Pancreas (tissue), 10 donors: ENCODE measurements at regions not wholly inside any gene's neighbourhood (a gene's known extent, or its start where the extent isn't known, plus 50 kb on each side); places are given as distances from the start of the nearest gene placed in this dataset.
"Not testable (repeated sequence)": the region's sequence is repeated elsewhere in the genome, so short reads cannot be mapped to it uniquely, and the experiment has no call there.

Source experiments
- ATAC-seq, 4 donors: fragments of 200-7000 bp; cut with Tn5 transposase; one replicate each; pipeline versions ENCODE4 v1.8.0 to v1.9.1; 2020; ENCODE audit warnings: mild to moderate bottlenecking in 4 of 4, moderate library complexity in 4 of 4
- DNase-seq, 6 donors: peaks; one replicate each; pipeline ENCODE4 v3.0.0-alpha.2; 2020
- FAIRE-seq: peaks from 2 replicates; lab custom pipeline; 2012; peaks lifted over from hg19 to GRCh38; lab: Jason Lieb, UNC
- H3K27ac ChIP-seq, 4 donors: fragments of 200-600 bp; sonication (generic); 1 replicate in 3 of 4; 2 replicates in 1 of 4; pipeline versions ENCODE4 v1.5.0 to v1.8.0; 2020
- H3K27me3 ChIP-seq, 4 donors: fragments of 200-600 bp; one replicate each; pipeline ENCODE4 v1.8.0; 2021
- H3K36me3 ChIP-seq, 3 donors: fragments of 200-600 bp; sonication (generic) in 1 of 3; one replicate each; pipeline versions ENCODE4 v1.5.0 to v1.8.0; 2020 to 2021
- H3K4me1 ChIP-seq, 3 donors: fragments of 200-600 bp; one replicate each; pipeline ENCODE4 v1.8.0; 2021
- H3K4me3 ChIP-seq, 4 donors: fragments of 200-600 bp; sonication (generic) in 2 of 4; one replicate each; pipeline versions ENCODE4 v1.5.0 to v1.8.0; 2020 to 2021
- H3K9me3 ChIP-seq, 4 donors: fragments of 200-600 bp; one replicate each; pipeline ENCODE4 v1.8.0; 2021
- WGBS, 2 donors: extraction: QIAGEN DNeasy Blood & Tissue Kit; methylation state at CpG; one replicate each; pipeline ENCODE4 v1.1.7; 2013; 5-methylcytosine and 5-hydroxymethylcytosine counted together
- intact Hi-C, 3 donors: fragments of 100-400 bp; cut with DNase I; formaldehyde crosslinking; loops; one replicate each; pipeline versions ENCODE4 v1.11.1 to v1.14.2; 2022
- TF ChIP-seq, protein P1 (sequence below), 4 donors: fragments of 200-600 bp; sonication (generic) in 3 of 4; IDR thresholded peaks; one replicate each; pipeline versions ENCODE4 v1.5.0 to v1.8.0; 2021; ENCODE audit warnings: antibody characterized with exemption in 4 of 4
- donor health status: healthy with polysubstance abuse.
- donor health status: DM: no; HTN: no; CAD: no; lungs with moderate emphysema.
- donor health status: DM: no; HTN: no; CAD: no.
- donor health status: control.
- donor health status: control.
- donor health status: Bipolar disorder and iron deficiency.
- donor health status: DM: yes; HTN: yes; CAD: no.
- donor health status: DM: no; HTN: no; CAD: no.
- donor health status: DM: no; HTN: no; CAD: no.
- donor health status: DM: yes; HTN: yes; CAD: no.

DNA sequence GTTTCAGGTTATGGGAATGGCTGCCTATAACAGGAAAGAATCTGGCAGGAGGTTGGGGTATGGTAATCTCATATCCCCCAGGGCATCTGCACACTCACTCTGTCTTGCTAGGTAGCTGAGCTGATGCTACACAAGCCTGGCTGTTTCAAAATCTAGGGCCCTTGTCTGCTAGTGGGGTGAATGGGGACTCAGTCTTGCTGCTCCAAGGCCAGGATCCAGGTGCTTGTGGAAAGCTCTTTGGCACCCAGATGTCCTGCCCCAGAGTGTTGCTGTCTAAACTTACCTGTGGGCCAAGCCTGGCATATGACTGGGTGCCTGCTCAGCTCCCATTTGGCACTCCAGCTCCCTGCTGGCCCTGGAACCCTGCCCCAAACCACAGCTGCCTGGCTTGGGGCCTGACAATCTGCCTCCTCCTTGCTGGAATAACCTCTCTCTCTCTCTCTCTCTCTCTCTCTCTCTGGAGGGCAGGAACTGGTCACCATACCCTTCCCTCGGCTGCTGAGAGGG, 158.1 kb upstream of the TSC22D1 start:
- DNase-seq: peak; percentile 65 to 83 (median 74)

DNA sequence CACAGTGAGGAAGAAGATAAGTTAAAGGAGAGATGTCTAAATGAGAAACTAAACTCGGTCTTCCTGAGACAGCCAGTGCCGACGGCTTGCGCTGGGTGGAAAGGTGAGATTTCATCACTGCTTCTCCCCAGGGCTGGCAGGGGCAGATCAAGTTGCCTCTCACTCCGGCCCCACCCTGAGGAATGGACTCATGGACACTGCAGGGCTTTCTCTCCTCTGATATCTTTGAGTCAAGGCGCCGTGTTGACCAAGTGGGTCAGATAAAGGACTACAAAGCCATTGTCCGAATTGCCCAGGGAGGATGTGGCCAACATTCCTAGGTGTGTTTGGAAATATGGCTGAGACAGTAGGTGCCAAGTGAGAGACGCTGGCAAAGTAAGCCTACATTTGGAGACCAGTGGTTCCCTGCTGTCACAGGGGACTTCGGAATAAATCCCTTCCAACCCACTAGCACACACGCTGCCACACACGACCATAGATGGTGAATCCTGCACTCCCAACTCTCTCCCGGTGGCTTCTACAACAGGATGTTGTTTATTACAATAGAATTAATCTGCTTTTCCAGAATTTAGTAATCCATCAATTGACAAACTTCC, 156.5 kb upstream of the TSC22D1 start:
- ATAC-seq (peak in 1 of 4 donors; percentile 15), FAIRE-seq (no peak), DNase-seq (no peak)
- no peaks in the 10 kb centered on the region for H3K36me3 ChIP-seq
- H3K27me3 ChIP-seq: no peaks in the 10 kb centered on the region
- H3K27ac ChIP-seq: no peak overlapping the region
- TF ChIP-seq, protein P1, sequence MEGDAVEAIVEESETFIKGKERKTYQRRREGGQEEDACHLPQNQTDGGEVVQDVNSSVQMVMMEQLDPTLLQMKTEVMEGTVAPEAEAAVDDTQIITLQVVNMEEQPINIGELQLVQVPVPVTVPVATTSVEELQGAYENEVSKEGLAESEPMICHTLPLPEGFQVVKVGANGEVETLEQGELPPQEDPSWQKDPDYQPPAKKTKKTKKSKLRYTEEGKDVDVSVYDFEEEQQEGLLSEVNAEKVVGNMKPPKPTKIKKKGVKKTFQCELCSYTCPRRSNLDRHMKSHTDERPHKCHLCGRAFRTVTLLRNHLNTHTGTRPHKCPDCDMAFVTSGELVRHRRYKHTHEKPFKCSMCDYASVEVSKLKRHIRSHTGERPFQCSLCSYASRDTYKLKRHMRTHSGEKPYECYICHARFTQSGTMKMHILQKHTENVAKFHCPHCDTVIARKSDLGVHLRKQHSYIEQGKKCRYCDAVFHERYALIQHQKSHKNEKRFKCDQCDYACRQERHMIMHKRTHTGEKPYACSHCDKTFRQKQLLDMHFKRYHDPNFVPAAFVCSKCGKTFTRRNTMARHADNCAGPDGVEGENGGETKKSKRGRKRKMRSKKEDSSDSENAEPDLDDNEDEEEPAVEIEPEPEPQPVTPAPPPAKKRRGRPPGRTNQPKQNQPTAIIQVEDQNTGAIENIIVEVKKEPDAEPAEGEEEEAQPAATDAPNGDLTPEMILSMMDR (IDR thresholded peaks at IDR 0.05): no peak
- intact Hi-C loops: no loop called here
- H3K9me3 ChIP-seq: no peaks in the 10 kb centered on the region
- 66 to 67% methylated on average over 13 of the region's 13 CpGs for WGBS, 2 donors
- H3K4me3 ChIP-seq: no peak overlapping the region
- peaks cover 0 to 4% (median 0%) of the 10 kb centered on the region in 3 donors for H3K4me1 ChIP-seq

More for the DNA sequence above, 158.1 kb upstream of the TSC22D1 start:
- no peaks in the 10 kb centered on the region for H3K9me3 ChIP-seq
- FAIRE-seq: no peak
- ATAC-seq: peak; percentile 83 to 96 (median 88)
- no peaks in the 10 kb centered on the region for H3K36me3 ChIP-seq
- intact Hi-C loops: no loop called here
- H3K4me1 ChIP-seq: peaks cover 0 to 4% (median 0%) of the 10 kb centered on the region in 3 donors
- 55 to 66% methylated on average over 1 of the region's 1 CpG for WGBS, 2 donors
- TF ChIP-seq, protein P1 (IDR thresholded peaks at IDR 0.05): no peak
- no peak overlapping the region for H3K4me3 ChIP-seq
- H3K27me3 ChIP-seq: no peaks in the 10 kb centered on the region
- peak overlapping the region in 2 of 4 donors; percentile 12 to 28 for H3K27ac ChIP-seq

DNA sequence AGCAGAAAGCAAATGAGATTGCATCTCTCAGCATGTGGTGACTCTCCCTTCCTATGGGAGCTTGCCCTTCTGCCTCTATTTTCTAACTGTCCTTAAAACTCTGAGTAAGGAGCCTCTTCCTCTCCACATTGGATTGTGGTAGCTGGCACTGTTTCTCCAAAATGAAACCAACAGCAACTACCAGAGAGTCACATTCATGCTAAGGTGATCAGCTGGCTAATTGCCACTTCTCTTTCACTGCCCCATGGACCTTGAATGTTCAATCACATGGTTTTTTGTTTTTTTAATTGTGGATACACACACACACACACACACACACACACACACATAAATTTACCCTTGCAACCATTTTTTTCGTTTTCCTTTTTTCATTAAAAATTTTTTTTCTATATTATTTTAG, 154.7 kb upstream of the TSC22D1 start:
- H3K4me1 ChIP-seq: peaks cover 0 to 2% (median 0%) of the 10 kb centered on the region in 3 donors
- H3K4me3 ChIP-seq: no peak overlapping the region
- no peaks in the 10 kb centered on the region for H3K9me3 ChIP-seq
- DNase-seq (no peak), FAIRE-seq (no peak), ATAC-seq (no peak)
- 0% methylated on average over 1 of the region's 1 CpG for WGBS, 2 donors
- intact Hi-C loops: no loop called here
- TF ChIP-seq, protein P1 (IDR thresholded peaks at IDR 0.05): no peak
- H3K36me3 ChIP-seq: no peaks in the 10 kb centered on the region
- H3K27ac ChIP-seq: no peak overlapping the region
- H3K27me3 ChIP-seq: no peaks in the 10 kb centered on the region

DNA sequence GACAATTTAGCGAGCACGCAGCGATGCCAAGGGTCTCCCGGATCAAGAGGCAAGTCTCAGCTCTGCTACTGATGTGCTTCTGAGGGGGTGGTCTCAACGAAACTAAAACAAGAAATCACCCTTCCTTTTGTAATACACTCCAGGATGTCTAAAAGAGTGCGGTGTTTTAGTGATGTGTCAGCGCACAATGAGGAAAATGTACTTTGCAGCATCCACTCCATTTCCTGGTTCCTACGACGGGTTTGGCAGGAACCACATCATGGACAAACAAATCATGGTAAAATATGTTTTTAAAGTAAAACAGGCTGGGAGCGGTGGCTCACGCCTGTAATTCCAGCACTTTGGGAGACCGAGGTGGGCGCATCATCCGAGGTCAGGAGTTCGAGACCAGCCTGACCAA, 154.0 kb upstream of the TSC22D1 start:
- intact Hi-C loops: no loop called here
- WGBS, 2 donors: 86 to 90% methylated on average over 15 of the region's 15 CpGs
- ATAC-seq: no peak
- Histone ChIP-seq H3K36me3 (no peaks in the 10 kb centered on the region), H3K4me1 (no peaks in the 10 kb centered on the region), H3K9me3 (no peaks in the 10 kb centered on the region), H3K27me3 (no peaks in the 10 kb centered on the region), H3K27ac (no peak overlapping the region), H3K4me3 (no peak overlapping the region)
- FAIRE-seq: no peak
- DNase-seq: no peak
- TF ChIP-seq, protein P1 (IDR thresholded peaks at IDR 0.05): no peak

DNA sequence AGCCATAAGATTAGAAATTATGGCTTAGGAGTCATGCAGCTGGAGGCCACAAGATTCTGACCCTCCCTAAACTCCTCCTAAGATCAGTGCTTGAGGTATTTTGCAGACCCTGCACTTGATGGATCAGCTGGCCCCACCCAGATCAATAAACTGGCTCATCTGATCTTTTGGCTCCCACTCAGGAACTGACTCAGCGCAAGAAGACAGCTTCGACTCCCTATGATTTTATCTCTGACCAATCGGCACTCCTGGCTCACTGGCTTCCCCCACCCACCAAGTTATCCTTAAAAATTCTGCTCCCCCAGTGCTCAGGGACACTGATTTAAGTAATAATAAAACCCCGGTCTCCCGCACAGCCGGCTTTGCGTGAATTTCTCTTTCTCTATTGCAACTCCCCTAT, 151.5 kb upstream of the TSC22D1 start:
- H3K36me3 ChIP-seq, FAIRE-seq, H3K27me3 ChIP-seq, H3K9me3 ChIP-seq, H3K4me1 ChIP-seq, intact Hi-C loops, ATAC-seq, H3K4me3 ChIP-seq, DNase-seq, H3K27ac ChIP-seq: not testable (repeated sequence)
- WGBS, 2 donors: 75 to 80% methylated on average over 7 of the region's 7 CpGs
